Heart left ventricle (tissue), 16 donors: ENCODE measurements at regions not wholly inside any gene's neighbourhood (a gene's known extent, or its start where the extent isn't known, plus 50 kb on each side); places are given as distances from the start of the nearest gene placed in this dataset.
A peak's percentile ranks its signal among the peaks of the same experiment; 100 is the strongest.
"Not testable (repeated sequence)": the region's sequence is repeated elsewhere in the genome, so short reads cannot be mapped to it uniquely, and the experiment has no call there.

Experiments
- ATAC-seq, 4 donors: fragments of 200-7000 bp; cut with Tn5 transposase; one replicate each; pipeline ENCODE4 v1.9.1; 2020 to 2022; ENCODE audit warnings: moderate library complexity in 4 of 4, mild to moderate bottlenecking in 3 of 4, moderate number of reproducible peaks in 1 of 4
- DNase-seq, 5 donors: peaks; one replicate each; pipeline ENCODE4 v3.0.0-alpha.2; 2020
- H3K27ac ChIP-seq, 12 donors: fragments of 200-600 bp; sonication (generic) in 4 of 12; one replicate each; pipeline versions ENCODE4 v1.5.0 to v1.8.0; 2016 to 2022; ENCODE audit warnings: mild to moderate bottlenecking in 2 of 12
- H3K27me3 ChIP-seq, 9 donors: fragments of 200-600 bp; sonication (generic) in 2 of 9; one replicate each; pipeline versions ENCODE4 v1.5.1 to v1.8.0; 2016 to 2022; ENCODE audit warnings: mild to moderate bottlenecking in 3 of 9
- H3K36me3 ChIP-seq, 9 donors: fragments of 200-600 bp; sonication (generic) in 2 of 9; one replicate each; pipeline versions ENCODE4 v1.5.0 to v1.8.0; 2018 to 2022; ENCODE audit warnings: mild to moderate bottlenecking in 2 of 9
- H3K4me1 ChIP-seq, 12 donors: fragments of 200-600 bp; sonication (generic) in 4 of 12; one replicate each; pipeline versions ENCODE4 v1.5.0 to v1.8.0; 2016 to 2022; ENCODE audit warnings: mild to moderate bottlenecking in 3 of 12
- H3K4me3 ChIP-seq, 12 donors: fragments of 200-600 bp; sonication (generic) in 4 of 12; one replicate each; pipeline versions ENCODE4 v1.5.0 to v1.8.0; 2017 to 2022; ENCODE audit warnings: mild to moderate bottlenecking in 9 of 12, moderate library complexity in 4 of 12
- H3K9me3 ChIP-seq, 12 donors: fragments of 200-600 bp; sonication (generic) in 4 of 12; one replicate each; pipeline versions ENCODE4 v1.5.0 to v1.8.0; 2016 to 2022; ENCODE audit warnings: mild to moderate bottlenecking in 1 of 12
- CTCF ChIP-seq, 12 donors: fragments of 200-600 bp; sonication (generic) in 4 of 12; IDR thresholded peaks; one replicate each; pipeline versions ENCODE4 v1.5.0 to v1.8.0; 2018 to 2022; ENCODE audit warnings: antibody characterized with exemption in 12 of 12, mild to moderate bottlenecking in 5 of 12
- POLR2A ChIP-seq, 2 donors: fragments of 450-650 bp; IDR thresholded peaks; one replicate each; pipeline ENCODE4 v1.6.1; 2017; ENCODE audit warnings: antibody characterized with exemption in 2 of 2, mild to moderate bottlenecking in 2 of 2, moderate library complexity in 2 of 2
- WGBS, 4 donors: extraction: QIAGEN DNeasy Blood & Tissue Kit in 2 of 4; methylation state at CpG; one replicate each; pipeline versions ENCODE4 v1.1.5 to v1.1.7; 2013 to 2018; 5-methylcytosine and 5-hydroxymethylcytosine counted together
- intact Hi-C, 10 donors: fragments of 100-400 bp; cut with DNase I; formaldehyde crosslinking; loops; one replicate each; pipeline versions ENCODE4 v1.11.1 to v1.14.2; 2022
- donor health status: ischemic (EF 13 %, LVEDD 7.1; RV severe dilation, severe dysfunction).
- donor health status: healthy with polysubstance abuse.
- donor health status: DM: no; HTN: yes; CAD: no.
- donor health status: DM: no; HTN: no; CAD: no.
- donor health status: ischemic (EF 25% LVEDD 6.9; RV normal size, moderate dysfunction).
- donor health status: ischemic (EF 25% LVEDD 5.7; RV mildly dilated, moderate dysfunction).
- donor health status: healthy.
- donor health status: DM: yes; HTN: yes; CAD: no.
- donor health status: ischemic (EF 35%, LVEDD 5.7; RV mildly dilated, moderate dysfunction).
- donor health status: nonischemic (EF 11% LVEDD 7.7; RV severe dilation, severe dysfunction).
- donor health status: DM: yes; HTN: yes; CAD: no.
- donor health status: PGD.
- donor health status: ischemic (EF 29% LVEDD 5.4; RV normal size, mild dysfunction).
- donor health status: nonischemic (EF 23%, LVEDD 6.1; RV moderate dilation, normal function).

DNA sequence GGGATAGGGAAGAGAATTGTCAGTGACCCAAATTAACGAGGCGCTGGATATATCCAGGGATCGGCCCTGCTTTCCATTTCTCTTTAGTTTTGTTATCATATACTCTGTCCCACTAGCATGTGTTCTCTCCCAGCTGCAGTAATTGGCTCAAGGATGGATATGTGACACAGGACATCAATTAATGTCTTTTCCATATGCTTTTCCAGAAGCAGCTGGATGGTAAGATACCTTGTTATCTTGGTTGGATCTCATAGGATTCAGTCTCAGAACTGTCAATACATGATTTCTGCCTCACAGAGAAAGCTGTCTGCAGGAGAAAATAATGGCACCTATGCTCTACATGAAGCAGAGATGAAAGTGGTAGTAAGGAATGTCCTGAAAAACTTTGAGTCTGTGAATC is 157.1 kb upstream of the SPRY2 start:
- Histone ChIP-seq H3K27me3 (no peaks in the 10 kb centered on the region), H3K27ac (peak overlapping the region in 1 of 12 donors; percentile 52), H3K9me3 (no peaks in the 10 kb centered on the region), H3K4me1 (peaks cover 0 to 6% (median 0%) of the 10 kb centered on the region in 12 donors), H3K4me3 (no peak overlapping the region), H3K36me3 (no peaks in the 10 kb centered on the region)
- intact Hi-C loops: no loop called here
- DNase-seq (no peak), ATAC-seq (no peak)
- TF ChIP-seq CTCF (IDR thresholded peaks at IDR 0.05): no peak
- TF ChIP-seq POLR2A (IDR thresholded peaks at IDR 0.05): no peak
- WGBS, 4 donors: 47 to 62% (median 58%) methylated on average over 3 of the region's 3 CpGs

- Histone ChIP-seq H3K9me3 (no peaks in the 10 kb centered on the region), H3K4me3 (no peak overlapping the region), H3K27me3 (no peaks in the 10 kb centered on the region), H3K36me3 (no peaks in the 10 kb centered on the region), H3K4me1 (peaks cover 0 to 6% (median 0%) of the 10 kb centered on the region in 12 donors), H3K27ac (peak overlapping the region in 2 of 12 donors; percentile 20 to 52)
- DNase-seq (no peak), ATAC-seq (no peak)
- intact Hi-C loops: no loop called here
- no peak for TF ChIP-seq POLR2A (IDR thresholded peaks at IDR 0.05)
- TF ChIP-seq CTCF (IDR thresholded peaks at IDR 0.05): no peak
- 68 to 81% (median 73%) methylated on average over 1 of the region's 1 CpG for WGBS, 4 donors
Measured at GRCh38 chr13:80497439-80497838, 156.5 kb upstream of the SPRY2 start.

DNA sequence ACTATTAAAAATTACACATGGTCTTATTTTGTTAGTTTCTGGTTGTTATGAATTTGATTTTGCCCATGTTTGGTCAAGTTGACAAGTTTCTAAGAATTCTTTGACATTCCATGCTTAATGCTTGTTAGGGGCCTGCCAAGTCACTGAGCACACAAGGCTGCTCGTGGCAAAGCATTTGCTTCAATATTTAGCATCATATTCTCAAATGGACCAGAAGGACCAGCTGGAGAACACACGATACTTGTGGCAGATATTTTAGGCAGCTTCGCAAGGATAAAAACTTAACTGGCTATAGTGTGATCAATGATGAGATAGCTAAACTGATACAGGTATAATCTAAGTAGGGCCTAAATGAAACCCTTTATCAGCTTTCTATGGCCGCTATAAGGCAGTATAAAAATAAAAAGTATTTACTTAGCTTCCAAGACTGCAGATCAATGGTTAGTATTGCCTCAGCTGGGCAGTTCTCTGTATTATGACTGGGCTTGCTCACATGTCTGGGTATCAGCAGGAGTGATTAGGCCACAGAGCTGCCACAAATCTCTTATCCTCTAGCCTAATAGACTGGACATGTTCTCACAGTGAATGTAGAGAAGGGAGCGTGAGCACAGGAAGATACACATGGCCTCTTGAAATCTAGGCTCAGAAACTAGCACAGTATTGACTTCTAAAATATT is 155.9 kb upstream of the SPRY2 start:
- Histone ChIP-seq H3K27ac (peak overlapping the region in 3 of 12 donors; percentile 1 to 52 (median 20)), H3K4me1 (peaks cover 0 to 6% (median 0%) of the 10 kb centered on the region in 12 donors), H3K9me3 (no peaks in the 10 kb centered on the region), H3K36me3 (no peaks in the 10 kb centered on the region), H3K27me3 (no peaks in the 10 kb centered on the region), H3K4me3 (no peak overlapping the region)
- DNase-seq (no peak), ATAC-seq (peak in 1 of 4 donors; percentile 18)
- WGBS, 4 donors: 70 to 87% (median 82%) methylated on average over 5 of the region's 5 CpGs
- TF ChIP-seq POLR2A (IDR thresholded peaks at IDR 0.05): no peak
- no peak for TF ChIP-seq CTCF (IDR thresholded peaks at IDR 0.05)
- intact Hi-C loops: no loop called here

- intact Hi-C loops, ATAC-seq, H3K27ac ChIP-seq, H3K4me1 ChIP-seq, H3K36me3 ChIP-seq, H3K4me3 ChIP-seq, H3K27me3 ChIP-seq, H3K9me3 ChIP-seq: not testable (repeated sequence)
- peak in 1 of 5 donors; percentile 53 for DNase-seq
- WGBS, 4 donors: 92 to 97% (median 93%) methylated on average over 12 to 36 of the region's 36 CpGs
Measured at GRCh38 chr13:80490491-80490943, 149.6 kb upstream of the SPRY2 start.

DNA sequence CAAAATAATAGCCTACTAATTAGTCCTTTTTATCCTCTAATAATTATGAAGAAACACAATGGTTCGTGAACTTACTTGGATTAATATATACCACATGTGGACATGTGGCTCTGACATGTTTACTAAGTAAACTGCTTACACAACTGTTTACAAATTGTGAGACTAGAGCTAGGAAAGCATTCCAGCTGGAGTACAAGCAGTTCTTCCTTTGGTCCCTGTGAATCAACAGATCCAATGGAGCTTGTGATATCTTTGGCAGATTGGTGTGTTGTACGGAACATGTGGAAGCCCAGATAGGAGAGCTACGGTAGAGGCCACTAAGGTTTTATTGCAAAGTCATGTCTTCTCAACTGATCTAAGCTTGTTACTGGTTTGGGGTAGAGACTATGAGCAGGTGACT is 145.5 kb upstream of the SPRY2 start:
- DNase-seq (no peak), ATAC-seq (no peak)
- intact Hi-C loops: loop anchor here in 1 of 10 donors (5.0 kb wide), 1 partner anchor 71 kb away; no protein-coding TSS in a partner anchor
- Histone ChIP-seq H3K27ac (no peak overlapping the region), H3K36me3 (no peaks in the 10 kb centered on the region), H3K9me3 (no peaks in the 10 kb centered on the region), H3K4me1 (peaks cover 0 to 12% (median 0%) of the 10 kb centered on the region in 12 donors), H3K4me3 (no peak overlapping the region), H3K27me3 (no peaks in the 10 kb centered on the region)
- WGBS, 4 donors: 82 to 91% (median 86%) methylated on average over 3 of the region's 3 CpGs
- TF ChIP-seq CTCF (IDR thresholded peaks at IDR 0.05) (no peak), POLR2A (IDR thresholded peaks at IDR 0.05) (no peak)
